Activated T-cell treated with anti-CD3 and anti-CD28 coated beads, Interleukin-2, amount 50 U/mL, for 4 hours (primary cell): ENCODE measurements at regions not wholly inside any gene's neighbourhood (a gene's known extent, or its start where the extent isn't known, plus 50 kb on each side); places are given as distances from the start of the nearest gene placed in this dataset.
"Not testable (repeated sequence)": the region's sequence is repeated elsewhere in the genome, so short reads cannot be mapped to it uniquely, and the experiment has no call there.

Experiments
- ATAC-seq, 2 donors: fragments of 200-7000 bp; cut with Tn5 transposase; one replicate each; pipeline ENCODE4 v1.10.0; 2021
- DNase-seq: peaks from one replicate; pipeline ENCODE4 v3.0.0-alpha.2; 2020
- H3K27me3 Mint-ChIP-seq: one replicate; pipeline ENCODE4 v1.8.0; 2021; ENCODE audit warnings: low read depth, mixed read lengths
- H3K36me3 Mint-ChIP-seq: one replicate; pipeline ENCODE4 v1.8.0; 2022; ENCODE audit warnings: mixed read lengths; ENCODE audit not compliant: insufficient read depth
- H3K4me1 Mint-ChIP-seq: one replicate; pipeline ENCODE4 v1.8.0; 2021; ENCODE audit warnings: low read depth, mixed read lengths
- H3K4me3 Mint-ChIP-seq: one replicate; pipeline ENCODE4 v1.8.0; 2021; ENCODE audit warnings: mild to moderate bottlenecking, moderate library complexity, mixed read lengths
- H3K9me3 Mint-ChIP-seq: one replicate; pipeline ENCODE4 v1.8.0; 2021; ENCODE audit warnings: mixed read lengths

DNA sequence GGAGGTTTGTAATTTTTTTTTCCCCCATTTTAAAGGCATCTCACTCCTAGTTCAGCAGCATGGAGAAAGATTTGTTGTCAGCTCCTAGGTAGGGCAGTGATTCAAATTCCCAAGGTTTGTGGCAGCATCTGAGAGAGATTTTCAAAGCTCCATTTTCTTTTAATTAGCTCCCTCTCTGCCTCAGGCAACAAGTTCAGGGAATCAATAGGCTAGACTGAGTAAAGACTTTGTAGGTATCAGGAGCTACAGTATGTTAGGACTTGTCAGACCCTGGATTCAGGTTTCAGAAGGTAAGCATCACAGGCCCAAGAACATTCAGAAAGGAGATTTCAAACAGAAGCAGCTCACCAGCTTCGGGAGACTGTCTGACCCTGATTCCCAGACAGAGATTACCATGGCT lies 273.3 kb upstream of the ERBB4 start:
- Mint-ChIP-seq H3K9me3 (no peaks in the 10 kb centered on the region), H3K4me1 (peaks cover 4% of the 10 kb centered on the region), H3K36me3 (no peaks in the 10 kb centered on the region), H3K4me3 (no peak overlapping the region), H3K27me3 (no peaks in the 10 kb centered on the region)
- DNase-seq: no peak
- no peak for ATAC-seq

DNA sequence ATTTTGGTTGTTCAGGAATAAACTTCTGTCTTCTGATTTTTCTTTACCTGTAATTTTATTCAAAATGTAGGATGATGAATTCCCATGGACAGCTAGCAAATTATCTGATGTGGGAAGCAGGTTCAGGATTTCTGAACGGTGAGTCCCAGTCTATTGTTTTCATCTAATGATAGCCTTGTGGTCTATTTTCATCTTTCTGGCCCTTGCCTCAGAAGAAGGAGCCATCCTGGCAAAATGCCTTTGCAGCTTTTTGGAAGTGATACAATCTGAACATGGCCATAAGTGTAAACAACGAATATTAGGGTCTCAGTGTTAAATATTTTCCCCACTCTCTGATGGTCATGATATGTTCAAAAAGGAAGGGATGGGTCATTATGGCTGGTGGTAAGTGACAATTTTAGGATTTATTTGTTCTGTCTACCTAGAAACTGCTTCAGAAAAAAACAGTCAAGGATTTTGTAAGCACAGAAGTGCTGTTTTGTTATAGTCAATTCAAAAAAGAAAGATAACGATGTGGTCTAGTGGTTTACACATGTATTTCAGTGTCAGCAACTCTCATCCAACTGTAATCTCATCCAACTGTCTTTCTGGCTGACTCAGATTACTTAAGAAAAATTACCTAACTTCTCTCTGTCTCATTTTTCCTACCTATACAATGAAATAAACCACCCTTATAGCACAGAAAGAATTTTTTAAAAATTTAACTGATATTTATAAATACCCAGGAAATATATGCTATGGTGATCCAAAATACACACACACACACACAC lies 272.6 kb upstream of the ERBB4 start:
- DNase-seq: no peak
- Mint-ChIP-seq H3K9me3 (no peaks in the 10 kb centered on the region), H3K4me3 (no peak overlapping the region), H3K4me1 (peaks cover 4% of the 10 kb centered on the region), H3K27me3 (no peaks in the 10 kb centered on the region), H3K36me3 (no peaks in the 10 kb centered on the region)
- peak; percentile 18 to 46 for ATAC-seq

DNA sequence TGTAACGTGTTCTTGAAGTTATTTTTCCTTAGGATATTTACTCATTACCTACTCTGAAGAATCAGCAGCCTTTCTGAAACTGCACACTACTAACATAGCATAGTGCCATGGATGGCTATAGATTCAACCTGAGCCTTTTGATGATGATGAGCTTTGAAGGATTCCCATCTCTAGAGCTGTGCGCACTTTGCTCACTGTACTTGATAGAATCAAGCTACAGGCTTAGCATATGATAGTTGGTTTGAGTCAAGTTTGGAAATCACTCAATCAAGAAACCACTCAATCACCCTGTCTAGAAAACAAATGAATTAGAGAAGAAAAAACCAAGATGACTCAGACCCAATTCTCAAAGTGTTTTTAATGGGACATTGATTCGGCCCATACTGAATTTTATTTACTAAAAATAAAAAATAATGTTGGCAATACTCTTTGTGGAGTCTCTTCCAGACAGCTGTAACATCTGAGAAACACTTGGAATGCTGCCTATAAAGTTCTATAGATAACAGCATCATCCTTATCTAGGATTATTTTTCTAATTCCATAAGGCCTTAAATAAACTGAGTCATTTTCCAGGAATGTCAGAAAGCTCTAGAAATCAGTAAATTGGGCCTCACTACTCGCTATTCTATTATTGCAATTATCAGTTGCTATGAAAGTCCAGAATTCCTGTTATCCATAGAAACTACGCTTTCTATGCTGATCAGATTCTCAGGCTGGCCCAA lies 259.0 kb upstream of the ERBB4 start:
- peak; percentile 70 to 72 for ATAC-seq

DNA sequence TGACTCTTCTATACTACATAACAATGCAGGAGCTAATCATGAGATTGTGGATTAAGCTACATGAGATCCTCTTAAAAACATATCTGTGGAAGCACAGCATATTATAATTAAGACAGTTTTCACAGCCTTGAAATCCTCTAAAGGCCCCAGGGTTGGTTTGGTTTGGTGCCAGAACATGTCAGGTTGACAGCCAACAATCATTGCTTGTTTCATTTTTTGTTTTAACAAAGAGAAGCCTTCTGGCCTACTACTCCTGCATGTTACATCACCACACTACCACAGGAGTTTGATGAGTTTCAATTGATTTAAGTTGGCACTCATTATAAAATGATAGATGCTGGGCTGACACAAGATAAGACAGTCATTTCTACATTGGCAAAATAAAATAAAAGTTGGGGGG lies 255.9 kb upstream of the ERBB4 start:
- H3K9me3 Mint-ChIP-seq: no peaks in the 10 kb centered on the region
- DNase-seq (no peak), ATAC-seq (no peak)
- H3K27me3 Mint-ChIP-seq: no peaks in the 10 kb centered on the region
- no peaks in the 10 kb centered on the region for H3K4me1 Mint-ChIP-seq
- no peaks in the 10 kb centered on the region for H3K36me3 Mint-ChIP-seq
- H3K4me3 Mint-ChIP-seq: no peak overlapping the region

More for the DNA sequence above, 259.0 kb upstream of the ERBB4 start:
- H3K9me3 Mint-ChIP-seq: no peaks in the 10 kb centered on the region
- H3K27me3 Mint-ChIP-seq: no peaks in the 10 kb centered on the region
- no peaks in the 10 kb centered on the region for H3K36me3 Mint-ChIP-seq
- DNase-seq: no peak
- no peaks in the 10 kb centered on the region for H3K4me1 Mint-ChIP-seq
- no peak overlapping the region for H3K4me3 Mint-ChIP-seq

DNA sequence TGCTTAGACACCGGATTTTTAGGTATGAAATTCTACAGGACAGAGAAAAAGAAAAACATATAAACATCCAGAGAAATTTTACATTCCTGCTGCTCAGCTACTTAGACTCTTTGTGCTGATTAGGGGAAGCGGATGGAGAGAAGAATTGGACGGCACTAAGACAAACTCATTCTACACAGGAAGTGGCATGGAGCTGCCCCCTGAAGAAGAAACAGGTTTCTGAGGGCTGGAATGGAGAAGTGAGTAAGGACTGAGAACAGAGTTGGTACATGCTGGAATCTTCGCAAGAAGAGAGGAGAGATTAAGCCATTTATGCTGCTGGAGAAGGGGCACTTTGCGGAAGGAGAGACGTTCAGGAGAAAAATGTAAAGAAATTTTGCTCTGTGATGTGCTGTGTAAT lies 253.0 kb upstream of the ERBB4 start:
- no peaks in the 10 kb centered on the region for H3K27me3 Mint-ChIP-seq
- no peaks in the 10 kb centered on the region for H3K9me3 Mint-ChIP-seq
- no peak overlapping the region for H3K4me3 Mint-ChIP-seq
- ATAC-seq: no peak
- no peaks in the 10 kb centered on the region for H3K36me3 Mint-ChIP-seq
- DNase-seq: no peak
- no peaks in the 10 kb centered on the region for H3K4me1 Mint-ChIP-seq

DNA sequence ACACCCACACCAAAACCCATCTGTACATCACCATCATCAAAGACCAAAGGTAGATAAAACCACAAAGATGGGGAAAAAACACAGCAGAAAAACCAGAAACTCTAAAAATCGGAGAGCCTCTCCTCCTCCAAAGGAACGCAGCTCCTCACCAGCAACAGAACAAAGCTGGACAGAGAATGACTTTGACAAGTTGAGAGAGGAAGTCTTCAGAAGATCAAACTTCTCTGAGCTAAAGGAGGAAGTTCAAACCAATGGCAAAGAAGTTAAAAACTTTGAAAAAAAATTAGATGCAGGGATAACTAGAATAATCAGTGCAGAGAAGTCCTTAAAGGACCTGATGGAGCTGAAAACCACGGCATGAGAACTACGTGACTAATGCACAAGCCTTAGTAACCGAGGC lies 247.5 kb upstream of the ERBB4 start:
- not testable (repeated sequence) for H3K4me1 Mint-ChIP-seq, H3K27me3 Mint-ChIP-seq, H3K36me3 Mint-ChIP-seq, DNase-seq, ATAC-seq, H3K4me3 Mint-ChIP-seq
- peaks cover 21% of the 10 kb centered on the region for H3K9me3 Mint-ChIP-seq

DNA sequence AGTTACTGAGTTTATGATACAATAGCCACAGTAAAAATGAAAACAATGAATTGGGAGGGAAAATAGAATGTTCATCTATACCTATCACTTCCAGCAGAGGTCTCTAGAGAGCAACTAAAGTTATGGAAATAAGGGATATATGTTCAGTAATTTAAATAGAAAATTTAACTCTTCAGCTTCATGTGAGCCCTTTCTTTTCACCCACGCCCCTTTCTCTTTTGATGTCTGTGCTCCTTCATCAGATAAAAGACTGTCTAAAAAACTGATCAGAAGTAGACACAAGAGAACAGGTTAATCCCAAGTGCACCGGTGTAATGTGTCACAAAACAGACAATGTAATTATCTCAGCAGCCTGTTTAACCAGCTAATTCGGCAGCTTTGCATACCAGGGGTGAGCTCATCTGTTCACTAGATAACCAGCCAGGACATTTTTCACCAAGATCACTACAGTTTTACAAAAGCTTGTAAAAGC lies 238.5 kb upstream of the ERBB4 start:
- DNase-seq (no peak), ATAC-seq (peak in 1 of 2 donors; percentile 46)
- H3K4me1 Mint-ChIP-seq: peaks cover 3% of the 10 kb centered on the region
- H3K36me3 Mint-ChIP-seq: no peaks in the 10 kb centered on the region
- no peaks in the 10 kb centered on the region for H3K27me3 Mint-ChIP-seq
- no peaks in the 10 kb centered on the region for H3K9me3 Mint-ChIP-seq
- no peak overlapping the region for H3K4me3 Mint-ChIP-seq

DNA sequence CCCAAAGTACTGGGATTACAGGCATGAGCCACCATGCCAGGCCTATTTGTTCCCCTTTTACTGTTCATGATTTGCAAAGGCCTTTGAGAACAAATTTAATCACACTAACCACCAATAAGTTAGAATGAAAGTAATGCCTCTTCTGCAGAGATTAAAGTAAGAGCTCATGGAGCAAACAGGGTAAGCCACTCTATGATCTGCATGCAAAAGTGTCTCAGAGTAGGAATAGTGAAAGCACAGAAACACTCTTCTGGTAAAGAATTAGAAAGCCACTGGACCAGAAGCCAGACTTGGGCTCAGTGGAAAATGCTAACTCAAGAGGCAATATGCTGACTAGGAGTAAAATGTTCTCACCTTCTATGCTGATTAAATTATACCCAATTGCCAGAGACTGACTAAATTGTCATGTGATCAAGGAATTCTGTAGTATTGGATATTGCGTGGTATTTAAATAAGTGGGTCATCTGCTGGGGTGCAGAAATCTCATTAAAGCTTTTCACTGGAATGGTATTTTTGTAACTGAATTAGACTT lies 235.3 kb upstream of the ERBB4 start:
- H3K36me3 Mint-ChIP-seq: no peaks in the 10 kb centered on the region
- no peak overlapping the region for H3K4me3 Mint-ChIP-seq
- ATAC-seq: no peak
- H3K4me1 Mint-ChIP-seq: peaks cover 3% of the 10 kb centered on the region
- no peak for DNase-seq
- no peaks in the 10 kb centered on the region for H3K9me3 Mint-ChIP-seq
- no peaks in the 10 kb centered on the region for H3K27me3 Mint-ChIP-seq

DNA sequence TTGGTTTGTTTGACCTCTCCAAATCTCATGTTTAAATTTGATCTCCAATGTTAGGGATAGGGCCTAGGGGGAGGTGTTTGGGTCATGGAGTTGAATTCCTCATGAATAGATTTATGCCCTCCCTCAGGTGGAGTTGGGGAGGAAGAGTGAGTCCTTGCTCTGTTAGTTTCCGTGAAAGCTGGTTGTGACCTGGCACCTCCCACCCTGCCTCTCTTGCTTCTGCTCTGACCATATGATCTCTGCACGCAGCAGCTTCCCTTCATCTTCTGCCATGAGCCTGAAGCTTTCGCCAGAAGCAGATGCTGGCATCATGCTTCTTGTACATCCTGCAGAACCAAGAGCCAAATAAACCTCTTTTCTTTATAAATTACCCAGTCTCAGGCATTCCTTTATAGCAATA lies 231.6 kb upstream of the ERBB4 start:
- Mint-ChIP-seq H3K27me3 (no peaks in the 10 kb centered on the region), H3K4me3 (no peak overlapping the region), H3K9me3 (no peaks in the 10 kb centered on the region), H3K4me1 (no peaks in the 10 kb centered on the region), H3K36me3 (no peaks in the 10 kb centered on the region)
- no peak for ATAC-seq
- DNase-seq: no peak

DNA sequence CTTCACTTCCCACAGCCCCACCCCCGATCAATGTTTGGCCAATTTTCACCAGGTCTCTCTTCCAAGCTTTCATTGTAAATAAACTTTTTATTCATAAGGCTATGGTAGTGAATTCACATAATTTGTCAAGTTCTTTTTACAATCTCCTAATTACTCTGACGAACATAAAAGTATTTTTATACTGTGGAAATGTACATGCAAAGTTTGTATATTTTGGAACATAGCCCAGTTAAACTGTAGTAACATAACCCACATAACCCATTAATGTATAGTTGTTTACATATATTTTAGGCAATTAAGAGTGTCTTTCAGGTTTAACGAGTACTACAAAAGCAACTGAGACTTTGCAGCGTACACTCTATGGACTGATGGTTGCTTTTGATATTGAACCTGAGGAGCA lies 228.3 kb upstream of the ERBB4 start:
- ATAC-seq (no peak), DNase-seq (no peak)
- no peaks in the 10 kb centered on the region for H3K27me3 Mint-ChIP-seq
- H3K4me3 Mint-ChIP-seq: no peak overlapping the region
- H3K4me1 Mint-ChIP-seq: no peaks in the 10 kb centered on the region
- no peaks in the 10 kb centered on the region for H3K36me3 Mint-ChIP-seq
- H3K9me3 Mint-ChIP-seq: no peaks in the 10 kb centered on the region

DNA sequence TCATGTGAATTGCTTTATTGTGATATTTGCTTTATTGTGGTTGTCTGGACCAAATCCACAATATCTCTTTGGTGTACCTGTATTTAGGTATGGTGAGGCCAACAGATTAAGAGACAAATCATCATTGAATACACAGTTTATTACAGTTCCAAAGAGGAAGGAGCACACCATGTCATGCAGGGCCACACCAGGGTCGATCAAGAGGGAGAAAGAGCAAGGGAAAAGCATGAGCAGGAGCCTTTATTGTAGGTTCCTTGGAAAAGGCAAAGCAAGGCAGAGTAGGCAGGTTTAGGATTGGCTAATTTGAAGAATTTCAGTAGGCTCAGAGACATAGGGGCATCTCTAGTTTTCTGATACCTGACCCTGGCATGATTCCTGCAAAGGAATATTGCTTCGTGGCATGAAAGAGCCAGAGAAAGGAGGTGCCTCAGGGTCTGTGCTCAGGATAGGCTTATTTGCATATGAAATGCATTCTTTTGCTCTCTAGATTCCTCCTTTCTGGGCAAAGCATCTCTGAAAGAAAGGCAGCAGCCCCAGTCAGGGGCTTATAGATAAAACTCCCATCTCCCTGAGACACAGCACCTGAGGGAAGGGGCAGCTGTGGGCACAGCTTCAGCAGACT lies 214.2 kb upstream of the ERBB4 start:
- Mint-ChIP-seq H3K4me3 (no peak overlapping the region), H3K36me3 (no peaks in the 10 kb centered on the region), H3K9me3 (peaks cover 19% of the 10 kb centered on the region), H3K4me1 (no peaks in the 10 kb centered on the region), H3K27me3 (no peaks in the 10 kb centered on the region)
- ATAC-seq (no peak), DNase-seq (no peak)

DNA sequence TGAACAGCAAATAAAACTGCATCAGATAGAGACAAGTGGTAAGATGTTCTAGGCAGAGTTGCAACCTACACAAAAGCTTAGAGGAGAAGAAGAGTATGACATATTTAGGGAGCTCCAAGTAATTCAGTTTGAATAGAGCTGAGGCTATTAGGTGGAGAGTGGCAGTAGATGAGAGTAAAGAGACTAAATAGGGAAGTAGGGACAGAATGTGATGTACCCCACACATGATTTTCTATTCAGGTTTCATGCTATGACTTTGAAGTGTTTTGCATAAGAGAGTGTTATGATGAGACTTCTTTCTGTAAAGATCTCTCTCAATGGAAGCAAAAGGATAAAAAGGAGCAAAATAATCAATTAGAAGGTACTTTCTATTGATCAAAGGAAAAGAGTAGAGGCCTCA lies 206.8 kb upstream of the ERBB4 start:
- Mint-ChIP-seq H3K4me3 (no peak overlapping the region), H3K36me3 (no peaks in the 10 kb centered on the region), H3K4me1 (no peaks in the 10 kb centered on the region), H3K27me3 (no peaks in the 10 kb centered on the region), H3K9me3 (peaks cover 1% of the 10 kb centered on the region)
- ATAC-seq: no peak
- no peak for DNase-seq

DNA sequence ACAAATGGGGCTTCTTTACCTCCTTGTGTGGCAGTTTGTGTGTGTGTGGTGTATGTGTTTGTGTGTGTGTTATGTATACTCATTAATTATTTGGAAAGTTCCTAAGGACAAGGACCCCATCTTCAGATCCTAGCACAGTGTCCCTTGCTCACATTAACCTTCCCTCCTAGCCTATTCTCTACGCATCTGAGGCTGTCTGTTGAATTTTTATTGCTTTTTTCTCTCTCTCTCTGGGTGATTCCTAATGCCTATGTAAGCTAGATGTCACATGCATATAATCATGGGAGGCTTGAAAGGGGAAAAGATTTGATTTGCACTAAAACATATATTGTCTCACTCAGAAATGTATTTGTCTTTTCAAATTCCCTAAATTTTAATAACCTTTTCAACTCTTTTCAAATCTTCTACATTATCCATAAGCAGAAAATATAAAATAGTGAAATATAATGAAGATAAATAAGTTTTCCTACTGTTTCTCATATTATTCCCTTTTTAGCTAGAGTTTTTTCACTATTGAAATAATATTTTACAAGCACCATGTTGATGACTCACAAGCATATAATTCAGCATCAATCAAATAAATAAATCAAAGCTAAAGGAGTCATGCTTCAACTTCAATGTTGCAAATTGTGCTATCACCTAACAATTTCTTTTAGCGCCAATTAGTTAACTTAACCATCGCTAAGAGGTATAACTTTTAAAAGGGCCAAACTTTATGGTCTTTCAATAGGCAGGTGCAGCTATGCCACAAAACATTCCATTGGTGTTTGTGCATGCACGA lies 199.0 kb upstream of the ERBB4 start:
- ATAC-seq (no peak), DNase-seq (no peak)
- H3K4me3 Mint-ChIP-seq: no peak overlapping the region
- H3K36me3 Mint-ChIP-seq: no peaks in the 10 kb centered on the region
- no peaks in the 10 kb centered on the region for H3K9me3 Mint-ChIP-seq
- H3K4me1 Mint-ChIP-seq: no peaks in the 10 kb centered on the region
- no peaks in the 10 kb centered on the region for H3K27me3 Mint-ChIP-seq

DNA sequence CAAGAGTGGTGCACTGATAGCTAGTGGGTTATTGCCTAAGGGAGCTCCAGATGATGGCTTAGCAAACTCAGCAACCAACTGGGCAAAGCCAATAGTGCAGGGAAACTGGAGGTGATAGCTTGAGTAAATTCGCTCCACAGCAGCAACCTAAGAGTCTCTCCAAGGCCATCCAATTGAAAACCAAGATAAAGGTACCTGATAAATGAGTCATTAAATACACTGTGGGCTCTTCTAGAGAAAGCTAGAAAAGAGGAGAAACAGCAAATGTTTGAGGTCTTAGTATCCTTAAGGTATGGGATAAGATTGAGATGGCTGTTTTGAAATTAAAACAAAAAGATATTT lies 197.8 kb upstream of the ERBB4 start:
- no peaks in the 10 kb centered on the region for H3K4me1 Mint-ChIP-seq
- ATAC-seq: no peak
- H3K4me3 Mint-ChIP-seq: no peak overlapping the region
- no peaks in the 10 kb centered on the region for H3K27me3 Mint-ChIP-seq
- no peak for DNase-seq
- H3K36me3 Mint-ChIP-seq: no peaks in the 10 kb centered on the region
- no peaks in the 10 kb centered on the region for H3K9me3 Mint-ChIP-seq
